Left ventricle myocardium inferior (tissue), 1 donor: ENCODE measurements at regions not wholly inside any gene's neighbourhood (a gene's known extent, or its start where the extent isn't known, plus 50 kb on each side); places are given as distances from the start of the nearest gene placed in this dataset.

Source experiments
- DNase-seq: peaks from one replicate; pipeline ENCODE4 v3.0.0-alpha.2; 2020
- H3K27ac ChIP-seq: fragments of 200-600 bp; replicated peaks from 2 replicates; pipeline ENCODE4 v1.8.0; 2021
- H3K27me3 ChIP-seq: fragments of 200-600 bp; 2 replicates; pipeline ENCODE4 v1.8.0; 2021; ENCODE audit warnings: low read depth
- H3K36me3 ChIP-seq: fragments of 200-600 bp; 2 replicates; pipeline ENCODE4 v1.8.0; 2021
- H3K4me1 ChIP-seq: fragments of 200-600 bp; 2 replicates; pipeline ENCODE4 v1.8.0; 2021
- H3K4me3 ChIP-seq: fragments of 200-600 bp; 2 replicates; pipeline ENCODE4 v1.8.0; 2021; ENCODE audit warnings: mild to moderate bottlenecking, moderate library complexity
- H3K9me3 ChIP-seq: fragments of 200-600 bp; replicated peaks from 2 replicates; pipeline ENCODE4 v1.8.0; 2021
- CTCF ChIP-seq: fragments of 200-600 bp; IDR thresholded peaks from 2 replicates; pipeline ENCODE4 v1.8.0; 2021; ENCODE audit warnings: antibody characterized with exemption, mild to moderate bottlenecking, borderline replicate concordance
- intact Hi-C: fragments of 100-400 bp; cut with micrococcal nuclease; formaldehyde crosslinking; loops from one replicate; pipeline ENCODE4 v1.11.0; 2022
- donor health status: DM: no; HTN: yes; CAD: no; lungs with severe emphysema.

- H3K27me3 ChIP-seq, result no peaks in the 10 kb centered on the region
- no peak for TF ChIP-seq CTCF
- H3K4me1 ChIP-seq, result peaks cover 27% of the 10 kb centered on the region
- intact Hi-C loops, result loop anchor here (10.0 kb wide), 1 partner anchor 137 kb away; no protein-coding TSS in a partner anchor
- H3K4me3 ChIP-seq, result no peak overlapping the region
- H3K9me3 ChIP-seq, result no peaks in the 10 kb centered on the region
- H3K36me3 ChIP-seq, result no peaks in the 10 kb centered on the region
- DNase-seq, result no peak
- no peak overlapping the region for H3K27ac ChIP-seq
Measured at GRCh38 chr13:59537500-59537899, 626.2 kb downstream of the DIAPH3 start.

GRCh38 chr13:59538512-59538911, 625.2 kb downstream of the DIAPH3 start:
- intact Hi-C loops, result loop anchor here (10.0 kb wide), 1 partner anchor 136 kb away; no protein-coding TSS in a partner anchor
- H3K36me3 ChIP-seq, result no peaks in the 10 kb centered on the region
- H3K4me1 ChIP-seq, result peaks cover 17% of the 10 kb centered on the region
- no peak for TF ChIP-seq CTCF
- H3K27ac ChIP-seq, result no peak overlapping the region
- no peaks in the 10 kb centered on the region for H3K27me3 ChIP-seq
- H3K4me3 ChIP-seq, result no peak overlapping the region
- DNase-seq, result no peak
- H3K9me3 ChIP-seq, result no peaks in the 10 kb centered on the region

- no peaks in the 10 kb centered on the region for H3K9me3 ChIP-seq
- no peak overlapping the region for H3K4me3 ChIP-seq
- no peaks in the 10 kb centered on the region for H3K4me1 ChIP-seq
- H3K27ac ChIP-seq, result no peak overlapping the region
- TF ChIP-seq CTCF, result no peak
- intact Hi-C loops, result no loop called here
- no peaks in the 10 kb centered on the region for H3K36me3 ChIP-seq
- H3K27me3 ChIP-seq, result no peaks in the 10 kb centered on the region
- DNase-seq, result no peak
Measured at GRCh38 chr13:59542303-59542702, 621.4 kb downstream of the DIAPH3 start.

GRCh38 chr13:59543418-59543817, 620.3 kb downstream of the DIAPH3 start:
- H3K4me3 ChIP-seq, result no peak overlapping the region
- intact Hi-C loops, result no loop called here
- H3K27me3 ChIP-seq, result no peaks in the 10 kb centered on the region
- no peak for DNase-seq
- no peak overlapping the region for H3K27ac ChIP-seq
- TF ChIP-seq CTCF, result no peak
- H3K9me3 ChIP-seq, result no peaks in the 10 kb centered on the region
- H3K36me3 ChIP-seq, result no peaks in the 10 kb centered on the region
- no peaks in the 10 kb centered on the region for H3K4me1 ChIP-seq

GRCh38 chr13:59545007-59545406, 618.7 kb downstream of the DIAPH3 start:
- no peaks in the 10 kb centered on the region for H3K4me1 ChIP-seq
- no peak overlapping the region for H3K4me3 ChIP-seq
- no peaks in the 10 kb centered on the region for H3K27me3 ChIP-seq
- no peak for TF ChIP-seq CTCF
- intact Hi-C loops, result no loop called here
- H3K36me3 ChIP-seq, result no peaks in the 10 kb centered on the region
- no peak overlapping the region for H3K27ac ChIP-seq
- peaks cover 13% of the 10 kb centered on the region for H3K9me3 ChIP-seq
- DNase-seq, result no peak

- DNase-seq, result no peak
- H3K36me3 ChIP-seq, result no peaks in the 10 kb centered on the region
- H3K27me3 ChIP-seq, result no peaks in the 10 kb centered on the region
- intact Hi-C loops, result no loop called here
- peaks cover 25% of the 10 kb centered on the region for H3K9me3 ChIP-seq
- no peak overlapping the region for H3K27ac ChIP-seq
- H3K4me1 ChIP-seq, result no peaks in the 10 kb centered on the region
- TF ChIP-seq CTCF, result no peak
- H3K4me3 ChIP-seq, result no peak overlapping the region
Measured at GRCh38 chr13:59546178-59546577, 617.5 kb downstream of the DIAPH3 start.
